Omental fat pad (tissue), 3 donors: ENCODE measurements at regions not wholly inside any gene's neighbourhood (a gene's known extent, or its start where the extent isn't known, plus 50 kb on each side); places are given as distances from the start of the nearest gene placed in this dataset. TPM values are rescaled to one million over a fixed set of nuclear protein-coding genes. Genes with fewer than 3 reads are reported as not detected.

Source experiments
- ATAC-seq: fragments of 150-250 bp; one replicate; pipeline ENCODE4 v1.9.1; 2016; ENCODE audit warnings: mild to moderate bottlenecking, moderate library complexity; ENCODE audit not compliant: low FRiP score
- DNase-seq: peaks from one replicate; pipeline ENCODE4 v3.0.0-alpha.2; 2019; ENCODE audit warnings: low spot score
- CTCF ChIP-seq, 3 donors: fragments of 450-650 bp; IDR thresholded peaks; one replicate each; pipeline ENCODE4 v1.5.1; 2016 to 2017; ENCODE audit warnings: antibody characterized with exemption in 3 of 3, mild to moderate bottlenecking in 3 of 3, moderate library complexity in 2 of 3
- small RNA-seq: library from RNA; depleted of rRNA; stranded (forward); fragments of <200 nt; gene quantifications from one replicate; pipeline ENCODE3, GENCODE V24; 2016

GRCh38 chr2:184530239-184530638, 68.1 kb upstream of the ZNF804A start:
- DNase-seq = no peak
- no peak for ATAC-seq
- no peak for TF ChIP-seq CTCF (IDR thresholded peaks at IDR 0.05)

- no peak for TF ChIP-seq CTCF (IDR thresholded peaks at IDR 0.05)
- ATAC-seq = no peak
- no peak for DNase-seq
These were observed 67.4 kb upstream of the ZNF804A start for GRCh38 chr2:184530959-184531358.

- no peak for ATAC-seq
- DNase-seq = no peak
- TF ChIP-seq CTCF (IDR thresholded peaks at IDR 0.05) = no peak
These were observed 65.8 kb upstream of the ZNF804A start for GRCh38 chr2:184532551-184532950.

GRCh38 chr2:184534986-184535385, 63.3 kb upstream of the ZNF804A start:
- TF ChIP-seq CTCF (IDR thresholded peaks at IDR 0.05) = no peak
- DNase-seq (no peak), ATAC-seq (no peak)

GRCh38 chr2:184540246-184540789, 58.0 kb upstream of the ZNF804A start:
- ATAC-seq (no peak), DNase-seq (no peak)
- no peak for TF ChIP-seq CTCF (IDR thresholded peaks at IDR 0.05)

GRCh38 chr2:184541591-184541990, 56.7 kb upstream of the ZNF804A start:
- TF ChIP-seq CTCF (IDR thresholded peaks at IDR 0.05) = no peak
- ATAC-seq = no peak

GRCh38 chr2:184543832-184544231, 54.5 kb upstream of the ZNF804A start:
- TF ChIP-seq CTCF (IDR thresholded peaks at IDR 0.05) = no peak
- ATAC-seq = no peak
- no peak for DNase-seq

More at GRCh38 chr2:184541591-184541990, 56.7 kb upstream of the ZNF804A start:
- DNase-seq = no peak

Small RNA genes lying in the stretch of these regions (small RNA-seq; reads per million reads assigned to genes)
- gene MIR548AE1 = not detected
